ENCODE measurements at regions not wholly inside any gene's neighbourhood (a gene's known extent, or its start where the extent isn't known, plus 50 kb on each side); places are given as distances from the start of the nearest gene placed in this dataset.

GRCh38 chr12:83468988-83469908 lies 782.5 kb downstream of the TMTC2 start:
- in situ Hi-C loops (cut with MboI; ENCODE audit: low pct_ligation_motif_present in 1 of 4, low pct_unique_long_range_greater_than_20kb in 1 of 4, low sequenced_read_pairs in 3 of 4) (no loop called here), intact Hi-C loops (cut with DNase I; ENCODE audit: low total_unique reads) (no loop called here)
- 63 to 65% methylated on average over 5 of the region's 5 CpGs for WGBS, 2 donors (ENCODE audit: low coverage in 1 of 2)
- DNase-seq = no peak
- no peaks in the 10 kb centered on the region for H3K27me3 ChIP-seq
- no peaks in the 10 kb centered on the region for H3K9me3 ChIP-seq
- H3K27ac ChIP-seq = no peak overlapping the region
- H3K4me1 ChIP-seq = no peaks in the 10 kb centered on the region
- no peak for TF ChIP-seq CTCF (IDR thresholded peaks at IDR 0.05)
- TF ChIP-seq POLR2AphosphoS5 (IDR thresholded peaks at IDR 0.05) = no peak
- no peak for TF ChIP-seq POLR2A (IDR thresholded peaks at IDR 0.05)
- no peak for TF ChIP-seq EP300 (IDR thresholded peaks at IDR 0.05; ENCODE audit: low read depth)
- H3K36me3 ChIP-seq = no peaks in the 10 kb centered on the region
- H3K4me3 ChIP-seq = no peak overlapping the region

- no peak overlapping the region for H3K27ac ChIP-seq
- no peaks in the 10 kb centered on the region for H3K36me3 ChIP-seq
- intact Hi-C loops (cut with DNase I; ENCODE audit: low total_unique reads) (no loop called here), in situ Hi-C loops (cut with MboI; ENCODE audit: low pct_ligation_motif_present in 1 of 4, low pct_unique_long_range_greater_than_20kb in 1 of 4, low sequenced_read_pairs in 3 of 4) (no loop called here)
- H3K4me3 ChIP-seq = no peak overlapping the region
- DNase-seq = no peak
- no peaks in the 10 kb centered on the region for H3K27me3 ChIP-seq
- TF ChIP-seq POLR2A (IDR thresholded peaks at IDR 0.05) (no peak), POLR2AphosphoS5 (IDR thresholded peaks at IDR 0.05) (no peak), CTCF (IDR thresholded peaks at IDR 0.05) (no peak), EP300 (IDR thresholded peaks at IDR 0.05; ENCODE audit: low read depth) (no peak)
- H3K4me1 ChIP-seq = no peaks in the 10 kb centered on the region
- WGBS, 2 donors (ENCODE audit: low coverage in 1 of 2) = 51 to 57% methylated on average over 2 of the region's 2 CpGs
- no peaks in the 10 kb centered on the region for H3K9me3 ChIP-seq
These were observed 778.9 kb downstream of the TMTC2 start for GRCh38 chr12:83465632-83466031.

- Histone ChIP-seq H3K4me3 (no peak overlapping the region), H3K27ac (no peak overlapping the region), H3K27me3 (no peaks in the 10 kb centered on the region), H3K4me1 (no peaks in the 10 kb centered on the region), H3K9me3 (no peaks in the 10 kb centered on the region), H3K36me3 (no peaks in the 10 kb centered on the region)
- intact Hi-C loops (cut with DNase I; ENCODE audit: low total_unique reads) = no loop called here
- in situ Hi-C loops (cut with MboI; ENCODE audit: low pct_ligation_motif_present in 1 of 4, low pct_unique_long_range_greater_than_20kb in 1 of 4, low sequenced_read_pairs in 3 of 4) = no loop called here
- no peak for DNase-seq
- TF ChIP-seq POLR2A (IDR thresholded peaks at IDR 0.05) = no peak
- TF ChIP-seq CTCF (IDR thresholded peaks at IDR 0.05) = no peak
- no peak for TF ChIP-seq EP300 (IDR thresholded peaks at IDR 0.05; ENCODE audit: low read depth)
- TF ChIP-seq POLR2AphosphoS5 (IDR thresholded peaks at IDR 0.05) = no peak
These were observed 775.7 kb downstream of the TMTC2 start for GRCh38 chr12:83462419-83462818.

- intact Hi-C loops (cut with DNase I; ENCODE audit: low total_unique reads) = no loop called here
- no peaks in the 10 kb centered on the region for H3K36me3 ChIP-seq
- in situ Hi-C loops (cut with MboI; ENCODE audit: low pct_ligation_motif_present in 1 of 4, low pct_unique_long_range_greater_than_20kb in 1 of 4, low sequenced_read_pairs in 3 of 4) = no loop called here
- no peaks in the 10 kb centered on the region for H3K27me3 ChIP-seq
- WGBS, 2 donors (ENCODE audit: low coverage in 1 of 2) = 64 to 69% methylated on average over 3 of the region's 3 CpGs
- no peaks in the 10 kb centered on the region for H3K4me1 ChIP-seq
- H3K9me3 ChIP-seq = no peaks in the 10 kb centered on the region
- DNase-seq = no peak
- H3K27ac ChIP-seq = no peak overlapping the region
- TF ChIP-seq POLR2AphosphoS5 (IDR thresholded peaks at IDR 0.05) (no peak), EP300 (IDR thresholded peaks at IDR 0.05; ENCODE audit: low read depth) (no peak), POLR2A (IDR thresholded peaks at IDR 0.05) (no peak), CTCF (IDR thresholded peaks at IDR 0.05) (no peak)
- H3K4me3 ChIP-seq = no peak overlapping the region
These were observed 774.7 kb downstream of the TMTC2 start for GRCh38 chr12:83461336-83461935.
